GM20431 (cell line): ENCODE measurements at regions not wholly inside any gene's neighbourhood (a gene's known extent, or its start where the extent isn't known, plus 50 kb on each side); places are given as distances from the start of the nearest gene placed in this dataset.

Experiments used
- in situ Hi-C: fragments of 300-500 bp; cut with MseI, MboI; formaldehyde crosslinking; loops from one replicate; pipeline ENCODE4 v1.15.0; 2020; ENCODE audit warnings: low sequenced_read_pairs; ENCODE audit not compliant: unreplicated experiment

DNA sequence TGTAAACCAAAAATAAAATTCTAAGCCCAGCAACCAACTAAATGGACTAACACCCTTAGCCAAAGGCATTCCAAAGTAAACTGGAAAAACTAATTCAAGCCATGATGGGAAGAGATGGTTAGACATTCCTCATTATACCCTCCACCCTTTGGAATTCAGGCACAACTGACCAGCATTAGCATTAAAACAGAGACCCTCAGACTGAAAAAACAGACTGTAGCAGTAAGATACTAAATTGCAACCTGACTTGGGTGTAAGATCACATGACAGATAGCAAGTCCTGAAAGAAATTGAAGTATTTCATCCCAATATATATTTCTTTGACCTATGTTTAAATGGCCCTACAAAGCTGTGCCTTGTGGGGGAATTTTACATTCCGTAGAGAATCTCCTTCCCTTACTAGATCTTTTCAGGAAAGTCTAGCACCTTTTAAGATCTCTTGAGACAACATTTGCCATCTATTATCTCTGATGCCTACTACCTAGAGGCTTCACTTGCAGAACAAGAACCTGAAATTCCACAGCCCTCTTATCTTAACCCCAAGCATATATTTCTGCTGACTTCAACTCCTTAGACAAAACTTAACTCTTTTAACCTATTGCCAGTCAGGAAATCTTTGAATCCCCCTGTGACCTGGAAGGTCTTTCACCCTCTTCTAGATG lies 750.2 kb upstream of the IGFBP3 start:
- in situ Hi-C loops, result no loop called here

DNA sequence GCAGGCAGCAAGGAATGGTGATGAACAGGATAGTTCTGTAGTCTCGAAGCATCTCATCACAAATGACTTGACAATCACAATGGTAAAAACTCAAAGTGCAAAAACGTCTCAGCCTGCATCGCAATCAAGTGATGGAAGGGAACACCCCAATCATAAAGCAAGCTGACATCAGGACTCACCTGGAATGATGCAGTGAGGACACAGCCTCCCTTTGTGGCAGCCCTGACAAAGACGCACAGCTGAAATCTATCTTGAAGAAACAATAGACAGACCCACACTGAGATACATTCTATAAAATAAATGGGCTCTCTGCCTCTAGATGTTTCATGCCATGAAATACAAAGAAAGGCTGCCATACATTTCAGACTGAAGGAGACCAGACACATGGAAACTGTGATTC lies 748.0 kb upstream of the IGFBP3 start:
- in situ Hi-C loops, result no loop called here

DNA sequence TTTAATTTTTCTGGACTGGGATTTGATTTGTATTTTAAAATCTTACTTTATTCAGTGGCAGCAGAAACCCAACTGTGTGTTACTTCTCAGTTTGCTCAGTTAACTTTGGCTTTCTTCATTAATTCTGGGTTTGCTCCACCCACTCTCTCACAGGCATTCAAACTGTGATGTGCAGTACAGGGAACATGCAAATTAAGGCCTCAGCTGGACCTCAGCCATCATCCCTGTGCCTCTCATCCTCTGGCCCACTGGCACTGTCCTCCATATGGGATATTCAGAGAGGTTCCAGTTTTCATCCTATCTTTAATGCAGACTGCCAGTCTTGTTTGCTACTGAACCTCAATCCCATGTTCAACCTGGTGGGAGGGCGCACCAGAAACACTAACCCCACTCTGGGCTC lies 743.4 kb upstream of the IGFBP3 start:
- in situ Hi-C loops, result no loop called here

DNA sequence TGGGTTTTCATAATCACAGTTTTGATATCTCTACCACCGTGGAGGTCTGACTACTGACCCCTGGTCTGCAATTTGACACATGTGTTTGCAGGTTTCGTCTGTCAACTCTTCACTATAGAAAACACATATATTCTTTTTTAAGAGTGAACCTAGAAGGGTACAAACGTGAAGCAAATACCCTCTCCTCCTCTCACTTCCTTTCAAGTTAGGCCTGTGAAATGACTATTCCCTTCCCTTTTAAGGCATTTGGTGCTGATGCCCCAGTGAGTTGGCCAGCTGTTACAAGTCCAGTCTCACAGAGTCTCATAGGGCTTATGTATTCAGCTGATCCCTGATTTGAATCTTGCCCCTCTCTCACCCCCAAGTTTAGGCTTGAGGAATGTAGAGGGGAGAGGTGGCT lies 742.0 kb upstream of the IGFBP3 start:
- in situ Hi-C loops, result no loop called here

DNA sequence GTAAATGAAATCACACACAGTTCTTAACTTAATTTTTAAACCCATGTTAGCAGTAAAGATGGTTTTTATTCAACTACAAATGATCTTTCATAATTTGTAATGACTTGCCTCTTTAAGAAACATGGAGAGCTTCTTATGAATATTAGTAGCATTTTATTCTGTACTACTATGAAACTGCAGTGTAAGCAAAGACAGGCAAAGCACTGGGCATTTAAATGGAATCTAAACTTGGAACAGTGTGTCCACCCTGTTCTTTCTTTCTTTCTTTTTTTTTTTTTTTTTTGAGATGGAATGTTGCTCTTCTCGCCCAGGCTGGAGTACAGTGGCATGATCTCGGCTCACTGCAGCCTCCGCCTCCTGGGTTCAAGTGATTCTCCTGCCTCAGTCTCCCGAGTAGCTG lies 740.4 kb upstream of the IGFBP3 start:
- in situ Hi-C loops, result no loop called here

DNA sequence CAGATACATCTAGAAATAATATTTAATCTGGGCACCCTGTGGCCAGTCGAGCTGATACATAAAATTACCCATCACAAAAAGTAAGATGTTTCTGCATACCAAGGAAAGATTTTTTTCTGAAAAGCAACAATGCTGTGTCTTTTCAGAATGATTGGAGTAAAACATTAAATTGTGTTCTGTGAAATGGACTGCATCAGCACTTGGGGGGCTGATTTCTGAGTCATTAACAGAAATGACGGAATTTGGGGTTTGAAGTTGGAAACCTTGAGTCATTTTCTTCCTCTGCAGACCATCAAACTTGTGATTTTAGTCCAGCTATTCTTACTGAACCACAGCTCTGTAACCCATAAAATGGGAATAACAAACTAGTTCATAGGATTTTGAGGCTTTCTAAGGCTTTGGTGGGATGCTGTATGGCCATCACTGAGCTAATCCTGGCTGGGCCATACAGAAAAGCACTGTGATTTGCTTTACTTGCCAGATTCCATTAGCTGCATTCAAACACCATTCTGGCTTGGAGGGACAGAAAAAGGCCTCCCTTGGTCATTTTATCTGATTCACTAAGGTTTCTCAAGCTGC lies 739.4 kb upstream of the IGFBP3 start:
- in situ Hi-C loops, result no loop called here

DNA sequence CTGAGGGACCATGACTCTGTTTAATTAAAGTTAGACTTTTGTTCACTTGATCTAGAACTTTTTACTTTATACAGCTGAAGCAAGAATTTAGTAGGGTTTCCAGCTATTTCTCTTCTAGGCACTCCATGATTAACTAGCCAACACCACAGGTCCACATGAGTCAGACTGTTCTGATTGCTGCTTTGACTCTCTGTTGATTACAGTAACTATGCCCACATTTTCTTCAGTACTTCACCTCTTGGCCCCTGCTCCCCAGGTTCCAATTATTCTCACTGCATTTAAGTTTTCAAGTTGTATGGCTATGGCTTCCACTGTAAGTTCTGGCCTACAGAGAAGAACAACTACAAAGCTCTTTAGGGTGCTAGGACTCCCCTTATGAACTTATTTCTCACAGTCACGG lies 737.2 kb upstream of the IGFBP3 start:
- in situ Hi-C loops, result no loop called here

DNA sequence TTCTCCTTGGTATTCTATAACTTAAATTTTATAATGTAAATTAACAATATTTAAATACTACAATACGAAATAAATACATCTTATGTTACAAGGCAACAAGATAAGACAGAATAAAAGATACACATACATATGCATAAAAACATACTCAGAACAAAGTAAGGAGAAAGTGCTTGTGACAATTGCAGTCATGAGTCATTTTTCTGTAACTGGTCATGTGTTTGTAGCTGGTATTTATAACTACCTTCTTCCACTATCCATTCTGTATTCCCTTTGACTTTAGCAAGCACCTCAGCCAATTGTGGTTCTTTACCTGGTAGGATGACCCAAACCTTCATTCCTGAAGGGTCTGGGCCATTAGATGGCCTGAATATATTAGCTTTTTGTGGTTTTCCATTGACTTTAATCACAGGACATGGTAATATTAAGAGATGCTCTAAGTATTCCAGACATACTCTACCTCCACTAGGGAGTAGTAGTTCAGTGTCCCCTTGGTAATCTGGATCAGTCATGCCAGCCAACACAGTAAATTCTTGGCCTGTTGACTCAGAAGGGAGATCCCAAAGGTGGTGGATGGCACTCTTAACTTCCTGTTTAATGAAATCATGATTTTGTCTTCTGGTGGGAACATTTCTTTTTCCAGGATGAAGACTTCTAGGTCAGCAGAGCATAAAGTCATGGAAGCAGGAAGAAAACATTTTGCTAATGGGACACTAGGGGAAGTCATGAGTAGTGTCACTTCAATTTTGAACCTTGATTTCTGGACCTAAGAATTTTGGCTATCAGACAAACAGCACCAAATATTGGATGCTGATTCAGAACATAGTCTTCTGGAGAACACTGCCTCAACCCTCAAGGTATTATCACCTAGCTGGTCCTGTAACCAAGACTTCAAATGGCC lies 733.7 kb upstream of the IGFBP3 start:
- in situ Hi-C loops, result no loop called here

DNA sequence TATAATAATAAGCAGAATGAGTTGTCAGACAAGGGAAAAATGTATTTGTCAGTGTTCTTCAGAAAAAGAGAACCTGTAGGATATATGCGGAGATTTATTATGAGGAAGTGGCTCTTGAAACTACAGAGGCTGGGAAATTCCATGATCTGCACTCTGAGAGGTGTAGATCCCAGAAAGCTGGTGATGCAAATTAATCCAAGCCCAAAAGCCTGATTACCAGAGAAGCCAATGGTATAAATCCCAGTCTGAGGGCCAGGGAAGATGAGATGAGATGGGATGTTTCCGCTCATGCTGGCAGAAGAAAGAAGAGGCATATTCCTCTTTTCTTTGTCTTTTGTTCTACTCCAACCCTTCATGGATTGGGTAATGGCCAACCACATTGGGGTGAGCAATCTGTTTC lies 732.8 kb upstream of the IGFBP3 start:
- in situ Hi-C loops, result no loop called here

DNA sequence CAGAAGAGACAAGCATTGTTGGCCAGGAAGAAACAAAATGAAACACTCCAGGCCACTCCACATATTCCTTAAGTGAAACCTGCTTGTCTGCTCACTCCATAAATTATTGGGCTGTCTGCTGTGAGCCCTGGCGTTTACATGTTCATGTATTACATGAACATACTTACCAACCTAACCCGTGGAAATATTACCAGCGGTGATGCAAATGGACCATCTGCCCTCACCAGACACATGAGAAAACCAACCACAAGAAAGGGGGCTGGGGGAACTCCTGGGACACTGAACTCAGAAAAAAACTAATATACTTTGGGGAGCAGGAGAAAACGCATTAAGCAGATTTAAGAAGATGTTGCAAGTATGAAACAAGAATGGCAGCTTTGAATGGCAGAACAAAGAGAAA lies 731.2 kb upstream of the IGFBP3 start:
- in situ Hi-C loops, result no loop called here

DNA sequence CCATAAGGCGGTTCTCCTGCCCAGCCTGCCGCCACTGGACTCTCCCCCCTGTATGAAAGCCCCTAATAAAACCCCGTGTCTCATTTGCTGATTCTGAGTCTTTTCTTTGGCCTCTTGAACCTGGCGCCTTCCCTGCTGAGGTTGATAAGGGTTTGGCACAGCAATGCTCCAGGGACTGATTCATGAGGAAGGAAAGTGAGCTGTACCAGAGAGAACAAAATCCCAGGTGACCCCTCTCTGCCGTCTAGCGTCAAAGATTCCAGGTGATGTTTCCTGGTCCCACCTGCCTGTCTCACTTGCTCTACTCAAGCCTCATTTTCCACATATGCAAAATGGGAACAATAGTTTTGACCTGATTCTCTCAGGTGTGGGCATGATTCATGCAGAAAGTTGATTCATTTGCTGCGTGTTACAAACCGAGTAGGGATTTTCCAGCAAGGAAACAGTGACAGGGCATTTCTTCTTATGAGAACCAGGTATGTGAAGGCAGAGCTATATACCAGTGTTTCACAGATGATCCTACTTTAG lies 730.6 kb upstream of the IGFBP3 start:
- in situ Hi-C loops, result no loop called here

DNA sequence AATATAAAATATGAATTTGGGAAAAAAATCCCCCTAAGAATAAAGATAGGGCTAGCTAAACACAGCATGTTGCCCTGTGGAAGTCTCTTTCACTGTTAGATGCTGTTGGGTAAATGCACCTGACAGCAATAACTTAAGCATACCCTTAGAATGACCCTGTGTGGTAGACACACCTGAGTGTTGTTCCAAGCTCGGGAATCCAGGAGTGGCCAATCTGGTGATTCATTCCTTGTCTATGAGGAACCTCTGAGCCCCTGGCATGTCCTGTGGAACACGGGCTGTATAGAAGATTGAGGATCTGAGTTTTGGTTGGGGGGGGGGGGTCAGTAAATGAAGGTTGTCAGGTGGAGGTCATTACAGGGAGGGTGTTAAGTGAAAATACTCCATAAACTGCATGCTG lies 730.0 kb upstream of the IGFBP3 start:
- in situ Hi-C loops, result no loop called here

DNA sequence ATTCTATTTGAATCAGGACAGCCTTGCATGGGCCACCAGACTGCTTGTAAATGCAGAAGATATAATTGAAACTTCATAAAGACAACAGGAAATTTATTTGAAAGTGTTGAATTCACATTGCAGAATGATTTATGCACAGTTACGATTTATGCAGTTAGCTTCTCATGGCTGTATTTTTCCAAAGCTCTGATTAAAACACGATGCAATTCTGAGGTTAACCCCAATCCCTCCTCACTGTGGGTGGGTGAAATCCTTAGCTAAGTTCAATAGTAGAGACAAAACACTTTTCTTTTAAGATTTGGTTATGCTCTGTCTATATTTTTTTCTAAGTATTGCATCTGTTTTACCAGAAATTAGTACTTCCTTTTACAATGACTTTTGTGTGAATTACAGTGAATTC lies 728.8 kb upstream of the IGFBP3 start:
- in situ Hi-C loops, result no loop called here

DNA sequence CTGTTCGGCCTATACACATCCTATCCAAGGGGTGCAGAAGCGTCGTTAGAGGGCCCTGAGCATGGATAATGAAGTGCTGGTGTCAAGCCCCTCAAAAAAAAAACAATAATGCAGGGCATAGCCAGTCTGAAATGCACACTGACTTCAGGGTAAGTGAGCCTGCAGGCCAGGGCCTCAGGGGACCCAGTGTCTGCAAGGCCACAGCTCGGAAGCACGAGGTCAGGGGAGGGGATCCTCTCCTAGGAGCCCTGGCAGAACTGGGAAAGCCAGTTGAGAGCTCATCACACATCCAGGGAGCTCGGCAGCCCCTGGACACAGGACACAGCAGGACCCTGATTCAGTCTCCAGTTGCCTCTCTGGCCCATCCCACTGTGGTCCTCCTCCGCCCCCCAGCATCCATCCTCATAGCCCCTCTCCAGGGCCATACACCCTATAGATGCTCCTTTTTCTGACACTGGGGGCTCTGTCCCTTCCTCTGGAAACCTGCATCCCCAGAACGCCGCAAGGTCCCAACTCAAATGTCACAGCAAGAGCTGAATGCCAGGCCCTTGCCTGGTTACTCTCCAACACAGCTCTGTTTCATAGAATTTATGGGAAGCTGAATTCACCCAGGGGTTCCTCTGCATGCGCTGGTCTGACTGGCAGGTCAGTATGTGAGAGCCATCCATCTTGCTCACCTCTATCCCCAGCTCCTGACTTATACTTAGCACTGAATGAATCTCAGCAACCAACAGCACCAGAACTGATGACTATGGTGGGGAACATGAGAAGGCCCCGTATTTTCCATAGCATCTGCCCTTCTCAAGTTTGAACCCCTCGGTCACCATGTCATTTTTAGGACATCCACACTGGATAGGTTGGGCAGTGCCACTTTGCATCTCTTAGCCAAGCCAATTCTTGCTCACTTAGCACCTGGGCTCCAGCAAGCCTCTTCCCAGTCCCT lies 717.0 kb upstream of the IGFBP3 start:
- in situ Hi-C loops, result no loop called here

DNA sequence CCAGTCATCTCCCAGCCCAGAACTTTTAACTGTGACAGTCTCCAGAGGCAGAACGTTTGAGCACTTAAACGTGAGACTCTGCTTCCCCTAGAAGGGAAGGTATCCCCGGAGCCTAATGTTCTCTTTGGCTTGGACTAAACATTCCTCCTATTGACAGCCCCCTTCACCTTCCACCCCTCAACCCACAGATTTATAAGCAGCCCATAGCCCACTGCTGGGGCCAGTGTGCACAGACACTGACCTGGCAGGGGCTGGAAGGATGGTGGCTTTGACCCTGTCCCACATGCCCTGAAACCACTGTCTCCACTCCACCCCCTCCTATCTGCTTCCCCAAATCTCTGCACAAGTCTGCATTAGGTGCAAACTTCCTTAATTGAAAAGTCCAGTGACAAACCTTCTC lies 715.0 kb upstream of the IGFBP3 start:
- in situ Hi-C loops, result no loop called here

DNA sequence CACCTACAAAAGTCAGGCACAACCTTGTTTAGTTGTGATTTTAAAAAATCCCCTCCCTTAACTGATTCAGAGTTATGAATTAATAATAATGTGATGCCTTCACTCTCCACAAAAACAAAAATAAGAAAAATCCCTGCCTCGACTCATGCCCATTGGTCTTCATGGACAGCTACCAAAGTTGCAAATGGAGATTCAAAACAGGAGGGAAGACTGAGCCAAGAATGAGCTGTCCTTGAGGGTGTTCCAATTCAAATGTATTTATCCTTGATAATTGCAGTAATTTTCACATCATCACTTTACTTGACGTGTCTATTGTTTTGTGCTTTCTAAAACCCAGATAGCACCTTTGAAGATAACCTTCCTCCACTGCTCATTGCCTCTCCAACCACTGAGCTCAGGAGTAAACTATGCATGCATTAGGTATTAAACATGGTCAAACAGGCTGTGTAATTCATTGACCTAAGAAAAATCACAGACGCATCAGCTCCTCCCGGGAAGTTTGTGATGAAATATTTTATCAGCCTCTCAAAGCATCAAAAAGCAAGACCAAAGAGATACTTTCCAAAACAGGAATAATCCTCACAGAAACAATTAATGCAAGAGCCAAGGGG lies 712.7 kb upstream of the IGFBP3 start:
- in situ Hi-C loops, result no loop called here

DNA sequence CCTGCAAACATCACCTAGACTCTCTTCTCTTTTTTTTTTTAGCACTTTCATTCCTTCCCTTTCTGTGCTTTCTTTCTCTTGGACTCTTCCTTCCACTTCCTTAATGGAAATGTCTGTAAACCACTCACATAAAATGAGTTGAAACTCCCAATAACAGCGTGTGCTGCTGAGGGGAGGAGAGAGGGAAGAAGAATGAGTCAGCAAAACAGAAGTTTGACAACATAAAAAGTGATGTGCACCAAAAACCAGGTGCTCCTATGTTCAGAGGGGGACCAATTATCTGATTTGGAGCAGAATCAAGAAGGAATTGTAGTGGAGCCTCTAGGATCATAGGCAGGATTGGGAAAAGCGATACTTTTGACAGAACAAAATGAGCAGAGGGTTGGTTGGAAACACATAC lies 712.1 kb upstream of the IGFBP3 start:
- in situ Hi-C loops, result no loop called here

DNA sequence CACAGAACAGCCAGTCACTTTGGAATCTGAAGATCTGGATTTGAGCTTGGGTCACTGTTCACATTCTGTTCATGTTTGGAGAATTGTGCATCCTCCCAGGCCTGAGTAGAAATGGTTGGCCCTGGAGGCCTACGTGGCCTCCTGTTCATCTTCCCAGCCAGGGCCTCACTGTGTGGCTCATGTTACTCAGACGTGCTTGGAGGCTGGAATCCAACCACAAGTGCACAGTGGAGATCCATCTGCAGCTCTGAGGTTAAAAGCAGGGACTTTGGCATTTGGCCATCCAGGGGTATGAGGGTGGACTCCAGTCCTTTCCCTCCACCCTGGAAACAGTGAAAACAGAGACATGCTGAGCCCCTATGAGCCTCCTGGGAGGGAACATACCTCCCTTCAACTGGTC lies 709.0 kb upstream of the IGFBP3 start:
- in situ Hi-C loops, result no loop called here

DNA sequence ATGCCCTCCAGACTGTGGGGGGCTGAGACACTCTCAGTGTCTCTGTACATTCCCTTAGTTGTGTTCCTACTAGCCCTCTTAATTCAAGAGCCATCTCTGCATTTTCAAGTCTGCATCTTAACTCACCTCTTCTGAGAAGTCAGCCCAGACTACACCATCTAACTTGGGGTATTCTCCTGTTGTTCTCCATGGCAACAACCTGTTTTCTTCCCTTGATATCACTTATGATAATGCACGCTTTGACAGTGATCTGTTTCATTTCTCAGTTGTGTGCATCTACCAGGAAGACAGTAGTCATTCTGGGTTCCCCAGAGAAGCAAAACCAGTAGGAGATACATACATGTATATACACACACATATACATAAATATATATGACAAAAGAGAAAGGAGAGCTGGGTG lies 707.3 kb upstream of the IGFBP3 start:
- in situ Hi-C loops, result no loop called here
